ENCODE measurements at regions not wholly inside any gene's neighbourhood (a gene's known extent, or its start where the extent isn't known, plus 50 kb on each side); places are given as distances from the start of the nearest gene placed in this dataset.
A peak's percentile ranks its signal among the peaks of the same experiment; 100 is the strongest.
"Not testable (repeated sequence)": the region's sequence is repeated elsewhere in the genome, so short reads cannot be mapped to it uniquely, and the experiment has no call there.

GRCh38 chr4:27123123-27123768, 262.6 kb downstream of the STIM2 start:
- no peak for DNase-seq

- DNase-seq: no peak
These were observed 263.1 kb downstream of the STIM2 start for GRCh38 chr4:27123769-27124124.

GRCh38 chr4:27126895-27127294, 266.3 kb downstream of the STIM2 start:
- DNase-seq: not testable (repeated sequence)

- no peak for DNase-seq
These were observed 267.8 kb downstream of the STIM2 start for GRCh38 chr4:27128443-27128842.

- peak; percentile 46 for DNase-seq
These were observed 269.3 kb downstream of the STIM2 start for GRCh38 chr4:27129871-27130366.

- no peak for DNase-seq
These were observed 271.9 kb downstream of the STIM2 start for GRCh38 chr4:27132497-27132896.

GRCh38 chr4:27140486-27140885, 279.8 kb downstream of the STIM2 start:
- DNase-seq: no peak

GRCh38 chr4:27141530-27141929, 280.9 kb downstream of the STIM2 start:
- no peak for DNase-seq

- DNase-seq: no peak
These were observed 282.2 kb downstream of the STIM2 start for GRCh38 chr4:27142841-27143240.

- no peak for DNase-seq
These were observed 285.0 kb downstream of the STIM2 start for GRCh38 chr4:27145597-27145996.

- no peak for DNase-seq
These were observed 287.7 kb downstream of the STIM2 start for GRCh38 chr4:27148211-27148895.

- peak; percentile 73 for DNase-seq
These were observed 289.0 kb downstream of the STIM2 start for GRCh38 chr4:27149541-27150212.

GRCh38 chr4:27152703-27153102, 292.1 kb downstream of the STIM2 start:
- DNase-seq: no peak

- peak; percentile 88 for DNase-seq
These were observed 294.1 kb downstream of the STIM2 start for GRCh38 chr4:27154706-27155105.

GRCh38 chr4:27161191-27161590, 300.6 kb downstream of the STIM2 start:
- DNase-seq: no peak

- no peak for DNase-seq
These were observed 308.1 kb downstream of the STIM2 start for GRCh38 chr4:27168783-27169182.

GRCh38 chr4:27173280-27173679, 312.6 kb downstream of the STIM2 start:
- no peak for DNase-seq

- peak; percentile 57 for DNase-seq
These were observed 315.8 kb downstream of the STIM2 start for GRCh38 chr4:27176400-27176799.

- DNase-seq: no peak
These were observed 316.2 kb downstream of the STIM2 start for GRCh38 chr4:27176881-27177280.

GRCh38 chr4:27178061-27178460, 317.4 kb downstream of the STIM2 start:
- no peak for DNase-seq

- DNase-seq: no peak
These were observed 321.1 kb downstream of the STIM2 start for GRCh38 chr4:27181693-27182092.

GRCh38 chr4:27182211-27182610, 321.6 kb downstream of the STIM2 start:
- DNase-seq: no peak

GRCh38 chr4:27184508-27185155, 324.0 kb downstream of the STIM2 start:
- DNase-seq: no peak

- no peak for DNase-seq
These were observed 326.1 kb downstream of the STIM2 start for GRCh38 chr4:27186710-27187109.
